HG03280 (cell line): ENCODE measurements at regions not wholly inside any gene's neighbourhood (a gene's known extent, or its start where the extent isn't known, plus 50 kb on each side); places are given as distances from the start of the nearest gene placed in this dataset.

Experiments
- ATAC-seq: cut with Tn5 transposase; IDR thresholded peaks from one replicate; pipeline ENCODE4 v1.9.1; 2021; ENCODE audit warnings: mild to moderate bottlenecking, moderate library complexity; ENCODE audit not compliant: unreplicated experiment

GRCh38 chr7:113715981-113716856, 202.6 kb downstream of the PPP1R3A start:
- ATAC-seq, result no peak

DNA sequence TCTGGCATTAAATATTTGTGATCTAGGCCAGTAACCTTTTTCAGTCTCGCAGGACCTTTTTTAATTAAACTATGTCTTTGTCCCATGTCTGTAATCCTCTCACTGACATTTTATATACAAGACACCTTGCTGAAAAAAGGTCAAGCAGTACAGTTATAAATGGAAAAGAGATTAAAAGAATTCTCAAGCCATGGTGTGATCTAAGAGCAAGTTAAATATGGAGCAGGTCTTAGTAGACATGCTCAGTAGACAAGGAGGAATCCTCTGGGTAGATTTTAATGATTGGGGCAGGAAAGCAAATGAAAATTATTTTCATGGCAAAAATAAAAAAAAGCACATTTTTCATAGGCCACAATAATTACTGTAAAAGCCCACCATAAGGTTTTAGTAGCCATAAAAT, 203.5 kb downstream of the PPP1R3A start:
- ATAC-seq, result no peak

GRCh38 chr7:113710310-113711096, 208.3 kb downstream of the PPP1R3A start:
- peak; percentile 98 for ATAC-seq

GRCh38 chr7:113705439-113705838, 213.4 kb downstream of the PPP1R3A start:
- ATAC-seq, result no peak

- no peak for ATAC-seq
Measured at GRCh38 chr7:113698556-113699220, 220.1 kb downstream of the PPP1R3A start.

DNA sequence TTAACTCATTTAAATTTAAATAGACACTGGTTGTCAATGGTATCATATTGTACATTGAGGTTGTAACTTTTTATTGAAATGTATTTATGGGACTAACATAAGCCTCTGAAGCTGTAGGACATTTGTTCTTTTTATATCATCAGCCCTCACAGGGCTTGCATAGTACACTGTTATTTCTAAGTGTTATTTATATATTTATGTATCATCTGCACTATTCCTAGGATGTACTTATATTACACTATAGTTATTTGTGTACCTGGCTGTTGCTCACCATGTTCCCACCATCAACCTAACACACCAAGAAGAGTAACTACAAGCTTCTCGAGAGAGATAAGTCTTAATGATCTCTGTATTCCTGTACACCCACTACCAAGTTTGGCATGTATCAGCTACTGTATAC, 224.7 kb downstream of the PPP1R3A start:
- ATAC-seq, result no peak

DNA sequence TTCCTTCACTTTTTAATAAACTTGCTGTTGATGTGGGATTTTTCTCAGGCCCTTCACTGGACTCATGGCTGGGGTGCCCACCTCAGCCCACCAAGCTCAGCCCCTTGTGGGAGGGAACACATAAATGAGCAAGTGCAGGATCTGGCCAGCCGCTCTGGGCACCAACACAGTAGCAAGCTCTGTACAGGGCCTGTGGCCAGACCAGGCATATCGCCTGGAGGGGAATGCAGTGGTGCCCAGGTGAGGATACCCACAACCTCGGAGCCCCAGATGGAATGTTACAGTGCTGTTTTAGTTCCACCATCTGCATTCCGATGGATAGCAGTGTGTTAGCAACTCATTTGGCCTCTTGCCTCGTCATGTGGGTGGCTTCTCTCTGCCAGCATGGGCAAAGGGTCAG, 234.6 kb downstream of the PPP1R3A start:
- ATAC-seq, result no peak

- no peak for ATAC-seq
Measured at GRCh38 chr7:113677811-113678210, 241.0 kb downstream of the PPP1R3A start.

DNA sequence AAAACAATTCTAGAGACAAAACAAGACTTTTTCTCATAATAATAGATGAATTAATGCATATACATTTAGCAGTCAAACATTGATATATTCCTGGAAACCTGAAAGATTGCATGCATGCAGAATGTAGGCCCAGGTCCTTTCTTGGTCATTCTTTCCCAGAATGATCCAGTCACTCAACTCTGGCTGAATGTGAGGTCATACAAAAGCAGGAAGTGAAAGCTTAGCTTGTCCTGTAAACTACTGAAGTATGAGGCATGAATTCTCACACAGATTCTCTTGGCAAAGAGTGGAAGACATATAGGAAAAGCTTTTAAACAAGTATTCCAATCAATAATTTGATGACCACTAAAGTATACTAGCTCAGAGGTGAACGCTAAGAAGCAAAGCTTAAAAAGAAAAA, 253.9 kb downstream of the PPP1R3A start:
- ATAC-seq, result no peak

DNA sequence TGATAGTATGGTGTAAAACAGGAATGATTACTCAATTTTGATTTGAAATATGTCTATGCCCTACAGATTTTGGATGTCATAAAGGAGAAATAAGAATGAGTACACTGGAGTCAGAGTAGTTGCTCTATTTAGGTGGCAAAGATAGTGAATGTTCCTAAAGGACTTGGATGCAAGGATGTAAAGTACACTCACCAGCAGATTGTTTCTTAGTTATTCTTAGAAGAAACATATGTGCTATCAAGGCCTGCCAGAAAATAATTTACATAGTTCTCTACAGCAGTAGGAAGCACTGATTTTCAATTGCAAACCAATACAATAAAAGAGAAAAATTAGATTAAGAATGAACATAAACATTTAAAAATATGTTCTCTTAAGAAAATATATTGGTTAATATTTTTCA, 259.4 kb downstream of the PPP1R3A start:
- ATAC-seq, result no peak

GRCh38 chr7:113657603-113658002, 261.2 kb downstream of the PPP1R3A start:
- peak; percentile 95 for ATAC-seq

- no peak for ATAC-seq
Measured at GRCh38 chr7:113652501-113652900, 266.3 kb downstream of the PPP1R3A start.

DNA sequence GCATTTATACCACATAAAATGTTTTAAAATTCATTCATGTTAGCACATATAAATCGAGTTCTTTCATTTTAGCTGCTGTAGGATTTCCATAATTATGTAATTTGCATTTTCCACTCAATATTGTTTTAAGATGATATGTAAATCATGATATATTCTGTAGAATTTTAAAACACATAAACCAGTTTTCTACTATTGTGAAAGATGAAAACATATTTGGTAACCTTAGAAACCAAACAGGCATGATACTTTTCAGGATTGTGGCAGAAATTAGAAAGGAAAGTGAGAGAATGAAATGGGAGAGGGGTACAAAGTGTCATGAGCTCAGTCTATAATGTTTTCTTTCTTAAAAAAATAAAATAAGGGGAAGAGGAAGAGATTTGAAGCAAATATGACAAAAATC, 269.3 kb downstream of the PPP1R3A start:
- ATAC-seq, result no peak

- ATAC-seq, result no peak
Measured at GRCh38 chr7:113639221-113639620, 279.6 kb downstream of the PPP1R3A start.

- no peak for ATAC-seq
Measured at GRCh38 chr7:113636727-113637421, 281.9 kb downstream of the PPP1R3A start.

- no peak for ATAC-seq
Measured at GRCh38 chr7:113635492-113635891, 283.3 kb downstream of the PPP1R3A start.

DNA sequence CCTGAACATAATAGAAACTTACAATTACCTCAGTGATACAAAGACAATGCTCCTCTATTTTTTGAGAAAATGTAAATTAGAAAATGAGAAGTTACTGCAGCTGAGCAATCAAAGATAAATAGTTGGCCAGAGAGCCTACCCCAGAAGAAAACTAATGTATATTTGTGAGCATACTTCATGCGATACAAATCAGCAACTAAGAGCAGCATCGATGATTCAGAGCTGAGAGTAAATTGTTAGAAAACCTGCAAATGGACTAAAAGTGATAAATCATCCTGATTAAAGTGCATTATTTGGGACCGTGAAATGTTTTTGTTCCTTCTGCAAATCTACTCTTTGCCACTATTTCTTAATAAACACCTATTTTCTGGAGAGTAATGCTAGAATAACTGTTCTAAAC, 285.7 kb downstream of the PPP1R3A start:
- no peak for ATAC-seq

GRCh38 chr7:113628948-113629847, 289.6 kb downstream of the PPP1R3A start:
- ATAC-seq, result no peak

GRCh38 chr7:113625494-113626102, 293.2 kb downstream of the PPP1R3A start:
- ATAC-seq, result no peak
